ENCODE measurements at regions not wholly inside any gene's neighbourhood (a gene's known extent, or its start where the extent isn't known, plus 50 kb on each side); places are given as distances from the start of the nearest gene placed in this dataset.

DNA sequence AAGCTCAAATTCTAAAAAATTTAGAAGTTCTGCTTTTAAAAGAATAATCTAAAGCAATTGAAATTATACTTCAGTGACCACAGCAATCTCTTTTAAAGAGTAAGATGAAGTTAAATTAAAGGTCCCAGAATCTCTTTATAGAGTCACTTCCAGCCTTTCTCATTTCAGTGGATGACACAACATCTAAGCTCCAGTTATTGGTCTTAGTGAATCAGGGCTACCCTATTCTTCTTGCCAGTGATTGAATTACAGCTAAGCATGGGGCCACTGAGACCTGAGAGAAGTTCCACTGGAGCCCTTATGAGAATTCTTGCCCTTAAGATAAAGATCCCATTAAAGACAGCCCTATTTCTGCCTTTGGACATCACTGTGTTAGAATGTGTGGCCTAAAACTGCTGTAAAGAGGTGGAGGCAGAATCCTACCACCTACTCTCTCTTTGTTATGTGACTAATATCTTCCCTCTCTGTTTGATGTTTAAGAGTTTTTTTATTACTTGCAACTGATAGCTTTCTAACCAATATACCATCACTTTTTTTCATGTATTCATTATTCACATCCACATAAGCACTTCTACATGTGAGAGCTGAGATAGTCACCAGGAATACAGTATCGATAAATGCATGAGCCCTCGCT, 128.6 kb downstream of the UNC5CL start:
- DNase-seq (ENCODE audit: low spot score) = no peak

DNA sequence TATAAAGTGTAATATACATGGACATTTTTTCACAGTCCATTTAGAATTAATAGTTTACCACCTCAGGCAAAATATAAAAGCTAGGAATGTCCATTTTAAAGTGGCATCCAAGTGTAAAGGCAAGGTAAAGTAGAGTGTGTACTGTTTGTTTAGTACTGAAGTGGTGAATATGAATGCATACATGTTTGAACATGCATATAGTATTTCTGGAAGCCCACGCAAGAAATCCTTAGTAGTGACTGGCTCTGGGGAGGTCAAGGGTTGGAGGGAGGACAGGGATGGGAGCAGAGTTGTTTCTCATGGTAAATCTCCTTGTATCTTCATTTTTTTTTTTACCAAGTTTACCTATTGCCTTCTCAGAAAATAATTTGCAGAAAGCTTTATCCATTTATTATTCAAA, 129.2 kb downstream of the UNC5CL start:
- DNase-seq (ENCODE audit: low spot score) = no peak

DNA sequence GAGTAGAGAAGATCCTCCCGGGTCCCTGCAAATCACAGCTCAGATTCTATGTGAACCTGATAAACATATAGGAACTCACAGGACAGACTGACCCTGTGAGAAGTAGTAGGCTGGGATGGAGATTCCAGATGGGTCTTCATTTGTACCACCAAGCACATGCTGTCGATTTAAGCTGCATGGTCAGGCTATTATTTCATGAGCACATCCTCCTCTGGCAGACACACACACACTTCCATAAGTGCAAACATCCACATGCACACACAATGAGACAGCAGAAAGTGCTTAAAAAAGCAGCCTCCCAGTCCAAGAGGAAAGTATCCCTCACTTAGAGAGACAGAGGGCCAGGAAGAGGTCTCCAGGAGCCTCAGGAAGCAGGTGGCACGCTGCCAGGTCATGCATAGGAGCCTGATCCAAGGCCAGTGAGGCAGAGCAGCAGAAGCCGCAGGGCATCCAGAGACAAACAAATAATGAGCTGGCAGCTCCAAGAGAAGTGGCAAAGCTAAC, 131.8 kb downstream of the UNC5CL start:
- peak; percentile 77 for DNase-seq (ENCODE audit: low spot score)

DNA sequence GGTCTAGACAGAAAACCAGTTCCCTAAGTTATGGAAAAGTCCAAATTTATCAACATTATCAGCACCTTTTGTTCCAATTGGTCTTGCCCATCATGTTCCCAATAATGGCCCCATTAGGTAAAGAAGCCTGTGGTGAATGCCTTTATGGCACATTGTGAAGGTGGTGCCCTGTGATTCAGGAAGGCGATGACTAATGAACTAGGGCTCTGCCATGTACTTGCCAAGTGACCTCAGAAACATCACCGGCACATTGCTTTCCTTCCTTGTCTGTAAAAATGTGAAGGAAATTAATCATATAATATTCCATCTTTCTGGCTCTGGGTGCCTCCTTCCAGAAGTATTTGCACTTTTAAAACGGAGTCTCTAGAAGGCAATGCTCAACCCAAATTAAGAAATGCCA, 132.3 kb downstream of the UNC5CL start:
- DNase-seq (ENCODE audit: low spot score) = peak; percentile 77

DNA sequence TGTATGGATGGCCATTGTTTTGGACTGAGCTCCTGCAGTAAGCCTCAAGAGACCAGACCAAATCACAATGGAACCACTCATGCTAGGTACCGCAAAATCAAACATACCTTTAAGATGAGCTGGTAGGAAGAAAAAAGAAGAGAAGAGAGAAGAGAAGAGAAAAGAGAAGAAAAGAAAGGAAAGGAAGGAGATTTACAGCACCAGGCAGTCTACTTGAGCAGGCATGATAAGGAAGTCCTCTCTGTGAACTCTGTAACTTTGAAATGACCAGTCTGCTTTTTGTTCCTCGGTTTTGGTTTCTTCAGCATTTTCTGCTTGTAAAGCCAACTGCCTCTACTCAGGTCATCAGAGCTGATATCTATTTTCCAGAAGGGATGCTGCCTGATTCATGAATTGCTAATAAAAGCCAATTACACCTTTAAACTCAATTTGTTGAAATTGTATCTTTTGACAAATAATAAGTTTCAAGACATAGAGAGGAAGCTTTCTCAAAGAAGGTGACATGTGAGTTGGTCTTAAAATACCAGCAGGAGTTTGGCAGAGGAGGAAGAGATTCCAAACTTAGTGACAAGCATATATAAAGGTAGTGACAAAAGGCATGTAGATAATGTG, 134.3 kb downstream of the UNC5CL start:
- no peak for DNase-seq (ENCODE audit: low spot score)

GRCh38 chr6:40903456-40903855, 135.6 kb downstream of the UNC5CL start:
- DNase-seq (ENCODE audit: low spot score) = no peak

GRCh38 chr6:40901322-40902055, 137.5 kb downstream of the UNC5CL start:
- DNase-seq (ENCODE audit: low spot score) = no peak

- DNase-seq (ENCODE audit: low spot score) = no peak
Measured at GRCh38 chr6:40900791-40901190, 138.2 kb downstream of the UNC5CL start.

GRCh38 chr6:40899684-40900155, 139.3 kb downstream of the UNC5CL start:
- DNase-seq (ENCODE audit: low spot score) = no peak

DNA sequence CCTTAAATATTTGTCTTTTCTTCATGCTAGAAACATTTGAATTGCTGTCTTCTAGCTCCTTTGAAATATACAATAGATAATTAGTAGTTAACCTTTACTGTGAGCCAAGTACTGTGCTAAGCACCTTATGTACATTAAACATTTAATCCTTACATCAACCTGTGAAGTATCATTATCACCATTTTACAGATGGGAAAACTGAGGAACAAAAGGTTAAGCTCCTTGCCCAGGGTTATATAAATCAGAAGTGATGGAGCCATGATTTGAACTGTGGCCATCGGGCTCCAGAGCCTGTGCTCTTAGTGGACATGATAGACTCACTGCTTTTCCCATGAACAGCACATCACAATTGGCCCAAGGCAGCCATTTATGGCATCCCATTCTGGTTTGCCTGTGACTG, 140.9 kb downstream of the UNC5CL start:
- DNase-seq (ENCODE audit: low spot score) = no peak

GRCh38 chr6:40897390-40898003, 141.5 kb downstream of the UNC5CL start:
- no peak for DNase-seq (ENCODE audit: low spot score)

DNA sequence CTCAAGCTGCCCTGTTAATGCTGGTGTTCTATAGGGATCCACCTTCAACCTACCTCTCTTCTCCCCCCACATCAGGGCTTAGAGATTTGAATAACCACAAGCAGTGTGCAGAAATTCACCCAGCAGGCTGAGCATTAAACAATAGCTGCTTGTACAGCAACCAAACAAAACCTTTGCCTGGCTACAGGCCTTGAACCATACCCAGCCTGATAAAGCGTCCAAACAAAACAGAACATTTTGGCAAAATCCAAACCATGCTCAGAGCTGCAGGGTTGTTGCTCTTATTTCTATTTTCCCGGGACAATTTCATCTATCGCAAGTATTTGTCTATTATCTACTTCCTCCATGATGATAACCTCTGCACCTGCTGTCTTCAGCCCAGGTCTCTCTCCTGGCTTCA, 142.3 kb downstream of the UNC5CL start:
- DNase-seq (ENCODE audit: low spot score) = no peak

DNA sequence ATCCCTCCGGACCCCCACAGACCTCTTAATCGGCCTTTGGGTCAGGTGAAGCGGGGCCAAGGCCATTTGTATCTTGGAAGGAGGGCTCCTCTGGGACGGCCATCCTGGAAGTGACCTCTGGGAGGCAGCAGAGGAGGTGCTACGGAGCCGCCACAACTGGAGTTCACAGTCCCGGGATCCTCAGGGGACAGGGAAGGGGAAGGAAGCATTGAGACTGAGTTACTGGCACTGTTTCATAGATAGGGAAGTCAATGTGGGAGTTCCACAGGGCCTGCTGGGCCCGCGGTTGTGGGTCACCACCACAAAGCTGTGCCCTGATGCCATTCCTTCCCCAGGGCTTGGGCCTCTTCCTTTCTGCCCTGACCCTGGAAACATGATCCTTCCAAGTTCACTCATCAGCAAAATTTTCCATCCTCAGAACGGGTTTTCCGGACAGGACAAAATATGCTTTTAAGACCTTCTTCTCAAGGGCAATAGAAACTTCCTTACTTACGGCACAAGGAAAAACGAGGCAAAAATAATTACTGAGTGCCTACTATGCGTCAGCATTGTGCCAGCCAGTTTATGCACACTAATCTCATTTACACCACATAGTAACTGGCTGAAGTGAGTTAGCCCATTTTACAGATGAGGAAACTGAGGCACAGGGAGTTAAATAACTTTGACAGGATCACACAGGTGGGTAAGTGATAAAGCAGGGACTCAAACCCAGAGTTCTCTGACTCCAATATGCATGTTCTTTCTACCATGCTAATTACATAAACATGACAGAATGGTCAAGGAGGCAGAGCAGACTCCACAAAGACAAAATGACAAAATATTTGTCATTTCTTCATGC, 143.8 kb downstream of the UNC5CL start:
- DNase-seq (ENCODE audit: low spot score) = peak; percentile 74

GRCh38 chr6:40893021-40893420, 146.0 kb downstream of the UNC5CL start:
- no peak for DNase-seq (ENCODE audit: low spot score)

GRCh38 chr6:40892223-40892622, 146.8 kb downstream of the UNC5CL start:
- no peak for DNase-seq (ENCODE audit: low spot score)

DNA sequence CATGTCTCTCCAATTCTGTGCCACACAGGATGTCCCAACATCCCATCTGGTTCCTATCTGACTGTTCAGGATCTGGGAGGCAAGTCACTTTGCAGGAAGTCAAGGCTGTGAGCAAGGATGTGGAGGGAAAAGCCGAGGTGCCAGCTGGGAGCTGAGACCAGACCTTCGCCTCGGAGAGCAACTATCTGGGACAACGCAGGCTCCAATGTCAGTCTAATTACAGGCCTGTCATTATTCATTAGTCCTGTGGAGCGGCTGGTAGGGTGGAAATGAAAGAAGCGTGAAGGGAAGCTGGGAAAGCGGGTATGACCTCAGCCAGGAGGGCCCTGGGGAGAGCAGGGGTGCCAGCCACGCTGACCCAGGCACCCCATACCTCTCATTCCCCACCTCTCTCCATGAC, 147.3 kb downstream of the UNC5CL start:
- no peak for DNase-seq (ENCODE audit: low spot score)

- DNase-seq (ENCODE audit: low spot score) = no peak
Measured at GRCh38 chr6:40891131-40891530, 147.9 kb downstream of the UNC5CL start.

DNA sequence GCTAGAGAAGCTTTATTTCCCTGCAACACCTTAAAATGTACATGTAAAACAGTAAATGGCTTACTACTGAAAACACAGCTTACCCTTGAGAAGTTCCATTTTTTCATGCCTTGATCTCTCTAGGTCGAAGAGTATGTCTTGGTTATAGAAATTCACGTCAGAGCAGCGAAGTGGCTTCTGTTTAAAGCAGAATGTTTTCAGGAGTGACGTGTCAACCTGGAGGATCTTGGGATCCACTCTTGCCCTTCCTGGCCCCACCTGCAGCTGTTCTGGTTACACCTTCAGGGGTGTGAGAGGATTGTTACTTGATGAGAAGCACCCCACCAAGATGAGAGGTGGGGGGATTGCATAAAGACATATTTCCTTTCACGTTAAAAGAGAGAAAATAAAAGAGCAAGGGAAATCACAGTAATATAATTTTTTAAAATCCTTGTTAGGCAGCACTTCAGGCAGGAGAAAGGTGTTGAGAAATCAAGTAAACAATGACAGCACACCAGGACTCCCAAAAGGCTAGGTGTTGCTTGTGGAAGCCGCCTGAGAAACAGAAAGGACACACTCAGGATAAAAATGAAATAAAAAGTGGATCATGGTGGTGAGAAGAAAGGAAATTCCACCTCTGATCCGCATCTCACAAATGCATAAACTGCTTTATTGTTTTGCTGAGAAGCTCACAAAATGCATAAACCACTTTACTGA, 149.7 kb downstream of the UNC5CL start:
- DNase-seq (ENCODE audit: low spot score) = no peak

- no peak for DNase-seq (ENCODE audit: low spot score)
Measured at GRCh38 chr6:40888456-40888990, 150.5 kb downstream of the UNC5CL start.

- DNase-seq (ENCODE audit: low spot score) = no peak
Measured at GRCh38 chr6:40887792-40888340, 151.2 kb downstream of the UNC5CL start.
